ENCODE measurements at regions not wholly inside any gene's neighbourhood (a gene's known extent, or its start where the extent isn't known, plus 50 kb on each side); places are given as distances from the start of the nearest gene placed in this dataset.

- no peak for TF ChIP-seq POLR2A (IDR thresholded peaks at IDR 0.05)
- TF ChIP-seq CTCF (IDR thresholded peaks at IDR 0.05), result no peak
Measured at GRCh38 chr1:222941425-222941824, 126.6 kb downstream of the DISP1 start.

Data from testis (tissue), 2 donors.